ENCODE measurements at regions not wholly inside any gene's neighbourhood (a gene's known extent, or its start where the extent isn't known, plus 50 kb on each side); places are given as distances from the start of the nearest gene placed in this dataset.

DNA sequence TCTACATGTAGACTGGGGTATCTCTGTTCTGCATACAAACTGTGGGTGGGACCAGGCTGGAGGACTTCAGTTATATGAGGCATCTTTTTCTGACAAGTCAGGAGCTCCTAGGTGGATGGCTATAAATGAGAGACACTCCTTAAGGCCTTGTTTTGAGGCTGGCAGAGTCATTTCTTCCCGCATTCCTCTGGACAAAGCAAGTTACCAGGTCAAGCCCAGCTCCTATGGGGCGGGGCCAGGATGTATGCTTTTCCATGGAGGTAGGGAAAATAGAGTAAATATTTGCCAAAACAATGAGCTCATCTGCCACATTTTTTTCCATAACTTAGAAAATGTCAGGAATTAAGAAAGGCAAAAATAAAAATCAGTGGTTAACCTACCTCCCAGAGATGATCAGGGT, 283.4 kb downstream of the GPR37 start:
- TF ChIP-seq REST (IDR thresholded peaks at IDR 0.05; ENCODE audit: insufficient replicate concordance, low read depth), result no peak
- TF ChIP-seq GABPA (IDR thresholded peaks at IDR 0.05; ENCODE audit: low read depth), result no peak
- TF ChIP-seq POLR2AphosphoS5 (IDR thresholded peaks at IDR 0.05; ENCODE audit: low read depth), result no peak
- TF ChIP-seq, protein P1, sequence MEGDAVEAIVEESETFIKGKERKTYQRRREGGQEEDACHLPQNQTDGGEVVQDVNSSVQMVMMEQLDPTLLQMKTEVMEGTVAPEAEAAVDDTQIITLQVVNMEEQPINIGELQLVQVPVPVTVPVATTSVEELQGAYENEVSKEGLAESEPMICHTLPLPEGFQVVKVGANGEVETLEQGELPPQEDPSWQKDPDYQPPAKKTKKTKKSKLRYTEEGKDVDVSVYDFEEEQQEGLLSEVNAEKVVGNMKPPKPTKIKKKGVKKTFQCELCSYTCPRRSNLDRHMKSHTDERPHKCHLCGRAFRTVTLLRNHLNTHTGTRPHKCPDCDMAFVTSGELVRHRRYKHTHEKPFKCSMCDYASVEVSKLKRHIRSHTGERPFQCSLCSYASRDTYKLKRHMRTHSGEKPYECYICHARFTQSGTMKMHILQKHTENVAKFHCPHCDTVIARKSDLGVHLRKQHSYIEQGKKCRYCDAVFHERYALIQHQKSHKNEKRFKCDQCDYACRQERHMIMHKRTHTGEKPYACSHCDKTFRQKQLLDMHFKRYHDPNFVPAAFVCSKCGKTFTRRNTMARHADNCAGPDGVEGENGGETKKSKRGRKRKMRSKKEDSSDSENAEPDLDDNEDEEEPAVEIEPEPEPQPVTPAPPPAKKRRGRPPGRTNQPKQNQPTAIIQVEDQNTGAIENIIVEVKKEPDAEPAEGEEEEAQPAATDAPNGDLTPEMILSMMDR (IDR thresholded peaks at IDR 0.05; ENCODE audit: insufficient read depth, low read length), result no peak
- no peak for TF ChIP-seq SPI1 (IDR thresholded peaks at IDR 0.05; ENCODE audit: borderline replicate concordance, low read depth)
- DNase-seq (ENCODE audit: low read depth in 1 of 2, low spot score in 1 of 2), result no peak
- H3K27me3 ChIP-seq (ENCODE audit: insufficient read depth, poor library complexity, severe bottlenecking), result no peaks in the 10 kb centered on the region
- no peak overlapping the region for H3K4me3 ChIP-seq (replicated peaks; ENCODE audit: insufficient read depth, low read length)
- no peak overlapping the region for H3K27ac ChIP-seq (replicated peaks)

- Histone ChIP-seq H3K27me3 (ENCODE audit: insufficient read depth, poor library complexity, severe bottlenecking) (no peaks in the 10 kb centered on the region), H3K4me3 (replicated peaks; ENCODE audit: insufficient read depth, low read length) (no peak overlapping the region), H3K27ac (replicated peaks) (no peak overlapping the region)
- TF ChIP-seq SPI1 (IDR thresholded peaks at IDR 0.05; ENCODE audit: borderline replicate concordance, low read depth) (no peak), POLR2AphosphoS5 (IDR thresholded peaks at IDR 0.05; ENCODE audit: low read depth) (no peak), GABPA (IDR thresholded peaks at IDR 0.05; ENCODE audit: low read depth) (no peak)
- TF ChIP-seq, protein P1 (IDR thresholded peaks at IDR 0.05; ENCODE audit: insufficient read depth, low read length), result no peak
- no peak for DNase-seq (ENCODE audit: low read depth in 1 of 2, low spot score in 1 of 2)
Measured at GRCh38 chr7:124480821-124481290, 284.7 kb downstream of the GPR37 start.

DNA sequence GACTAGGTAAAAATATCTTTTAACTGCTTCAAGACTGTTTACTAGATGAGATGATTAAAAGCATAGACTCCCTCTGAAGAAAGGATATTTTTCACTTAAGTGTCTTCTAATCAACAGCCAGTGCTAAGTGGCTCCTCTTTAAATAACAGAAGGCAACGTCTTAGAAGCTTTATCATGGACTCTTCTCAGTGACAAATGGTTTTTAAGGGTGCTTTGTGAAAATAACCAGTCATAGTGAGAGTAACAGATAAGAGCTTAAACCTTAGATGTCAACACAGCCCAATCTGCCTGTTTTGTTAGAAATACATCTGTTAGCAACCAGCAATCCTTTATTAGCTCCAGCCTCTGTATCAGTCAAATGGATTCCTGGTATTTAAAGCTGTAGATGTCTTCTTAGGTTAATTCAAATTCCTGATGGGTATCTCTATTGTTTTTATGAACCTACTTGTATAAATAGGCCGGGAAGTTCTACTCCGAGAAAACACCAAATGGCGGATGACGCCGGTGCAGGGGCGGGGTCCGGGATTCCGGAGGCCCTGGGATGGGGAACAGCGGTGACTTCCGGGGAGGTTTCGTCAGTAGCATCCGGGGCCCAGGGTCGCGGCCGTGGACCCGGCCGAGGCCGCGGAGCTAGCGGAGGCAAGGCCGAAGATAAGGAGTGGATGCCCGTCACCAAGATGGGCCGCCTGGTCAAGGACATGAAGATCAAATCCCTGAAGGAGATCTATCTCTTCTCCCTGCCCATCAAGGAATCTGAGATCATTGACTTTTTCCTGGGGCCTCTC, 285.4 kb downstream of the GPR37 start:
- no peaks in the 10 kb centered on the region for H3K27me3 ChIP-seq (ENCODE audit: insufficient read depth, poor library complexity, severe bottlenecking)
- no peak for DNase-seq (ENCODE audit: low read depth in 1 of 2, low spot score in 1 of 2)
- H3K27ac ChIP-seq (replicated peaks), result no peak overlapping the region
- TF ChIP-seq GABPA (IDR thresholded peaks at IDR 0.05; ENCODE audit: low read depth) (no peak), REST (IDR thresholded peaks at IDR 0.05; ENCODE audit: insufficient replicate concordance, low read depth) (no peak), SPI1 (IDR thresholded peaks at IDR 0.05; ENCODE audit: borderline replicate concordance, low read depth) (no peak)
- H3K4me3 ChIP-seq (replicated peaks; ENCODE audit: insufficient read depth, low read length), result no peak overlapping the region

GRCh38 chr7:124462249-124462648, 303.3 kb downstream of the GPR37 start:
- no peaks in the 10 kb centered on the region for H3K27me3 ChIP-seq (ENCODE audit: insufficient read depth, poor library complexity, severe bottlenecking)
- DNase-seq (ENCODE audit: low read depth in 1 of 2, low spot score in 1 of 2), result no peak
- H3K27ac ChIP-seq (replicated peaks), result no peak overlapping the region
- no peak overlapping the region for H3K4me3 ChIP-seq (replicated peaks; ENCODE audit: insufficient read depth, low read length)
- TF ChIP-seq, protein P1 (IDR thresholded peaks at IDR 0.05; ENCODE audit: insufficient read depth, low read length), result no peak
- no peak for TF ChIP-seq SPI1 (IDR thresholded peaks at IDR 0.05; ENCODE audit: borderline replicate concordance, low read depth)
- no peak for TF ChIP-seq GABPA (IDR thresholded peaks at IDR 0.05; ENCODE audit: low read depth)
- no peak for TF ChIP-seq REST (IDR thresholded peaks at IDR 0.05; ENCODE audit: insufficient replicate concordance, low read depth)
- TF ChIP-seq POLR2AphosphoS5 (IDR thresholded peaks at IDR 0.05; ENCODE audit: low read depth), result no peak

Data from HL-60 (cell line).